ENCODE measurements at regions not wholly inside any gene's neighbourhood (a gene's known extent, or its start where the extent isn't known, plus 50 kb on each side); places are given as distances from the start of the nearest gene placed in this dataset.
"Not testable (repeated sequence)": the region's sequence is repeated elsewhere in the genome, so short reads cannot be mapped to it uniquely, and the experiment has no call there.

- Mint-ChIP-seq H3K9me3 (ENCODE audit: unreplicated experiment) (no peaks in the 10 kb centered on the region), H3K4me3 (ENCODE audit: unreplicated experiment) (no peak overlapping the region), H3K27me3 (ENCODE audit: unreplicated experiment) (no peaks in the 10 kb centered on the region), H3K36me3 (ENCODE audit: unreplicated experiment) (no peaks in the 10 kb centered on the region), H3K27ac (ENCODE audit: unreplicated experiment) (no peak overlapping the region), H3K4me1 (ENCODE audit: low read depth, unreplicated experiment) (no peaks in the 10 kb centered on the region)
- TF ChIP-seq, protein P1, sequence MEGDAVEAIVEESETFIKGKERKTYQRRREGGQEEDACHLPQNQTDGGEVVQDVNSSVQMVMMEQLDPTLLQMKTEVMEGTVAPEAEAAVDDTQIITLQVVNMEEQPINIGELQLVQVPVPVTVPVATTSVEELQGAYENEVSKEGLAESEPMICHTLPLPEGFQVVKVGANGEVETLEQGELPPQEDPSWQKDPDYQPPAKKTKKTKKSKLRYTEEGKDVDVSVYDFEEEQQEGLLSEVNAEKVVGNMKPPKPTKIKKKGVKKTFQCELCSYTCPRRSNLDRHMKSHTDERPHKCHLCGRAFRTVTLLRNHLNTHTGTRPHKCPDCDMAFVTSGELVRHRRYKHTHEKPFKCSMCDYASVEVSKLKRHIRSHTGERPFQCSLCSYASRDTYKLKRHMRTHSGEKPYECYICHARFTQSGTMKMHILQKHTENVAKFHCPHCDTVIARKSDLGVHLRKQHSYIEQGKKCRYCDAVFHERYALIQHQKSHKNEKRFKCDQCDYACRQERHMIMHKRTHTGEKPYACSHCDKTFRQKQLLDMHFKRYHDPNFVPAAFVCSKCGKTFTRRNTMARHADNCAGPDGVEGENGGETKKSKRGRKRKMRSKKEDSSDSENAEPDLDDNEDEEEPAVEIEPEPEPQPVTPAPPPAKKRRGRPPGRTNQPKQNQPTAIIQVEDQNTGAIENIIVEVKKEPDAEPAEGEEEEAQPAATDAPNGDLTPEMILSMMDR (IDR thresholded peaks at IDR 0.05; ENCODE audit: partially characterized antibody, unreplicated experiment), result no peak
- no peak for DNase-seq
These were observed 262.5 kb upstream of the B3GALT2 start for GRCh38 chr1:193448682-193449461.

DNA sequence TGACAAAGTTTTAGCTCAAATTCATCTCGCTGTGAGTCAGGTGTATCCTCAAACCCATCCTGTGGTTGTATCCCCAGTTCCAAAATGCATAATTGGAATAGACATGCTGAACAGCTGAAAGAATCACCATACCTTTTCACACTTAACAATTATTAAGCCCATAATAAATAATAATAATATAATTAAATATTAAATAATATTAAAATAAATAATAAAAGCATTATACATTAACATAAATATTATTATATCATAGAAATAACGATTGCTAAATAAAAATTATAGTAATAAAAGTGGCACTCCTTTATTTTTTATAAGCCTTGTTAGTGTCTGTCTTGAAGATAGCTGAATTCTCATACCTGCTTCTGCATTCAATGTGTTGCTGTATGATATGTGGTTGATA, 257.5 kb upstream of the B3GALT2 start:
- no peak overlapping the region for H3K27ac Mint-ChIP-seq (ENCODE audit: unreplicated experiment)
- no peak for DNase-seq
- no peak overlapping the region for H3K4me3 Mint-ChIP-seq (ENCODE audit: unreplicated experiment)
- H3K4me1 Mint-ChIP-seq (ENCODE audit: low read depth, unreplicated experiment), result no peaks in the 10 kb centered on the region
- H3K36me3 Mint-ChIP-seq (ENCODE audit: unreplicated experiment), result no peaks in the 10 kb centered on the region
- H3K27me3 Mint-ChIP-seq (ENCODE audit: unreplicated experiment), result no peaks in the 10 kb centered on the region
- TF ChIP-seq, protein P1 (IDR thresholded peaks at IDR 0.05; ENCODE audit: partially characterized antibody, unreplicated experiment), result no peak
- no peaks in the 10 kb centered on the region for H3K9me3 Mint-ChIP-seq (ENCODE audit: unreplicated experiment)

DNA sequence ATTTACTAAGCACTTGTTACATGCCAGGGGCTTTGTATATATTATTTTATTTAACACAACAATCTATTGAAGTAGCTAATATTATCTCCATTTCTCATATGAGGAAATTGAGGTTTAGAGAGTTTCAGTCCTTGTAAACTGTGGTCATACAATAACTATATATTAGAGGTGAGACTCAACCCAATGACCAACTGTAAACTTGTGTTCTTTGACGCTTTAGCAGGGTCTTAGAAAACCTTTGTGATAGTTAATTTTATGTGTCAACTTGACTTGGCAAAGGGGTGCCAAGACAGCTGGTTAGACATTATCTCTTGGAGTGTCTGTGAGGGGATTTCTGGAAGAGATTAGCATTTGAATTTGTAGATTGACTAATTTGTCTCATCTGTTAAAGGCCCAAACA, 252.4 kb upstream of the B3GALT2 start:
- TF ChIP-seq, protein P1 (IDR thresholded peaks at IDR 0.05; ENCODE audit: partially characterized antibody, unreplicated experiment), result no peak
- Mint-ChIP-seq H3K27ac (ENCODE audit: unreplicated experiment) (no peak overlapping the region), H3K36me3 (ENCODE audit: unreplicated experiment) (peaks cover 6% of the 10 kb centered on the region), H3K4me3 (ENCODE audit: unreplicated experiment) (no peak overlapping the region), H3K27me3 (ENCODE audit: unreplicated experiment) (no peaks in the 10 kb centered on the region), H3K4me1 (ENCODE audit: low read depth, unreplicated experiment) (no peaks in the 10 kb centered on the region), H3K9me3 (ENCODE audit: unreplicated experiment) (no peaks in the 10 kb centered on the region)
- DNase-seq, result no peak

GRCh38 chr1:193438312-193438711, 251.9 kb upstream of the B3GALT2 start:
- Mint-ChIP-seq H3K27me3 (ENCODE audit: unreplicated experiment) (no peaks in the 10 kb centered on the region), H3K4me3 (ENCODE audit: unreplicated experiment) (no peak overlapping the region), H3K27ac (ENCODE audit: unreplicated experiment) (no peak overlapping the region), H3K4me1 (ENCODE audit: low read depth, unreplicated experiment) (no peaks in the 10 kb centered on the region), H3K9me3 (ENCODE audit: unreplicated experiment) (peaks cover 3% of the 10 kb centered on the region), H3K36me3 (ENCODE audit: unreplicated experiment) (peaks cover 11% of the 10 kb centered on the region)
- no peak for DNase-seq
- TF ChIP-seq, protein P1 (IDR thresholded peaks at IDR 0.05; ENCODE audit: partially characterized antibody, unreplicated experiment), result no peak

DNA sequence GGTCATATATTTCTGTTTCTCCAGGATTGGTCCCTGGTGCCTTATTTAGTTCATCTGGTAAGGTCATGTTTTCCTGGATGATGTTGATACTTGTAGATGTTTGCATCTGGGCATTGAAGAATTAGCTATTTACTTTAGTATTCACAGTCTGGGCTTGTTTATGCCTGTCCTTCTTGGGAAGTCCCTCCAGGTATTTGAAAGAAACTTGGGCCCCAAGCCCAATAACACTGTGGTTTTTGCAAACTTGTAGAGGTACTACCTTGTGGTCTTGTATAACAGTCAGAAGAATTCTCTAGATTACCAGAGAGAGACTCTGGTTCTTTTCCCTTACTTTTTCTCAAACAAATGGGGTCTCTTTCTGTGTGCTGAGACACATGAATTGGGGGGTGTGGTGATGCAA, 251.4 kb upstream of the B3GALT2 start:
- Mint-ChIP-seq H3K4me1 (ENCODE audit: low read depth, unreplicated experiment) (no peaks in the 10 kb centered on the region), H3K27me3 (ENCODE audit: unreplicated experiment) (no peaks in the 10 kb centered on the region), H3K4me3 (ENCODE audit: unreplicated experiment) (no peak overlapping the region), H3K36me3 (ENCODE audit: unreplicated experiment) (peaks cover 15% of the 10 kb centered on the region), H3K9me3 (ENCODE audit: unreplicated experiment) (peaks cover 4% of the 10 kb centered on the region), H3K27ac (ENCODE audit: unreplicated experiment) (no peak overlapping the region)
- DNase-seq, result no peak
- TF ChIP-seq, protein P1 (IDR thresholded peaks at IDR 0.05; ENCODE audit: partially characterized antibody, unreplicated experiment), result no peak

DNA sequence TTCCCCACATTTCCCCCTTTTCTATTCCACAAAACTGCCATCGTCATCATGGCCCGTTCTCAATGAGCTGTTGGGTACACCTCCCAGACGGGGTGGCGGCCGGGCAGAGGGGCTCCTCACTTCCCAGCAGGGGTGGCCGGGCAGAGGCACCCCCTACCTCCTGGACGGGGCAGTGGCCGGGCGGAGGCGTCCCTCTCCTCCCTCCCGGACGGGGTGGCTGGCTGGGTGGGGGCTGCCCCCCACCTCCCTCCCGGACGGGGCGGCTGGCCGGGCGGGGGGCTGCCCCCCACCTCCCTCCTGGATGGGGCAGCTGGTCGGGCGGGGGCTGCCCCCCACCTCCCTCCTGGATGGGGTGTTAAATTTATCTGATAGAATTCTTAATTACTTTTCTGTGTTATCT, 250.9 kb upstream of the B3GALT2 start:
- not testable (repeated sequence) for H3K27me3 Mint-ChIP-seq (ENCODE audit: unreplicated experiment); H3K4me1 Mint-ChIP-seq (ENCODE audit: low read depth, unreplicated experiment); H3K4me3 Mint-ChIP-seq (ENCODE audit: unreplicated experiment); H3K27ac Mint-ChIP-seq (ENCODE audit: unreplicated experiment); H3K9me3 Mint-ChIP-seq (ENCODE audit: unreplicated experiment)
- peaks cover 15% of the 10 kb centered on the region for H3K36me3 Mint-ChIP-seq (ENCODE audit: unreplicated experiment)
- peak; percentile 26 for DNase-seq
